ENCODE measurements at regions not wholly inside any gene's neighbourhood (a gene's known extent, or its start where the extent isn't known, plus 50 kb on each side); places are given as distances from the start of the nearest gene placed in this dataset.

DNA sequence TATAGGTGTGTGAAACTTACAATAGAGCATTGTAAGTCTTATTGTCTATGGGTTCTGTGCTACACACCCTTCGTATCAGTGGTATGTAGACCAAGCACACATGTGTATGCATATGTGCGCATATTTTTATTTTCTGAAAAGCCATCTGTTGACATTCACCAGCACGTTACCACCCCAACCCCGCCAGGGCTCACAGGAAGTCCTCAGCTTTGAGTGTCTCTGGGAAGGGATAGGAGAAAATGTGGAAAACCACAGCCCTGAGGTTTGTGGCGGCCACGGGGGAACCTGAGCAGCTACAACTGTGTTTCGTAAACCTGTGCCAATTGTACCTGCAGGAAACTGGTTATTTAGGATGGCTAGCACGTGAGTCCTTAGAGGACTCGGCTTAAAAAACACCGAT is 123.3 kb upstream of the PHACTR3 start:
- H3K36me3 ChIP-seq (replicated peaks), result no peaks in the 10 kb centered on the region
- in situ Hi-C loops (cut with HindIII; ENCODE audit: low pct_ligation_motif_present, low sequenced_read_pairs), result no loop called here
- no peak overlapping the region for H3K4me3 ChIP-seq (ENCODE audit: low read depth, low read length)
- no peak overlapping the region for H3K27ac ChIP-seq
- DNase-seq, result no peak
- H3K27me3 ChIP-seq (replicated peaks), result no peaks in the 10 kb centered on the region
- TF ChIP-seq, protein P1, sequence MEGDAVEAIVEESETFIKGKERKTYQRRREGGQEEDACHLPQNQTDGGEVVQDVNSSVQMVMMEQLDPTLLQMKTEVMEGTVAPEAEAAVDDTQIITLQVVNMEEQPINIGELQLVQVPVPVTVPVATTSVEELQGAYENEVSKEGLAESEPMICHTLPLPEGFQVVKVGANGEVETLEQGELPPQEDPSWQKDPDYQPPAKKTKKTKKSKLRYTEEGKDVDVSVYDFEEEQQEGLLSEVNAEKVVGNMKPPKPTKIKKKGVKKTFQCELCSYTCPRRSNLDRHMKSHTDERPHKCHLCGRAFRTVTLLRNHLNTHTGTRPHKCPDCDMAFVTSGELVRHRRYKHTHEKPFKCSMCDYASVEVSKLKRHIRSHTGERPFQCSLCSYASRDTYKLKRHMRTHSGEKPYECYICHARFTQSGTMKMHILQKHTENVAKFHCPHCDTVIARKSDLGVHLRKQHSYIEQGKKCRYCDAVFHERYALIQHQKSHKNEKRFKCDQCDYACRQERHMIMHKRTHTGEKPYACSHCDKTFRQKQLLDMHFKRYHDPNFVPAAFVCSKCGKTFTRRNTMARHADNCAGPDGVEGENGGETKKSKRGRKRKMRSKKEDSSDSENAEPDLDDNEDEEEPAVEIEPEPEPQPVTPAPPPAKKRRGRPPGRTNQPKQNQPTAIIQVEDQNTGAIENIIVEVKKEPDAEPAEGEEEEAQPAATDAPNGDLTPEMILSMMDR (IDR thresholded peaks at IDR 0.05; ENCODE audit: low read depth, low read length, missing control alignments), result no peak

- in situ Hi-C loops (cut with HindIII; ENCODE audit: low pct_ligation_motif_present, low sequenced_read_pairs), result no loop called here
- H3K27me3 ChIP-seq (replicated peaks), result no peaks in the 10 kb centered on the region
- no peak overlapping the region for H3K27ac ChIP-seq
- TF ChIP-seq, protein P1 (IDR thresholded peaks at IDR 0.05; ENCODE audit: low read depth, low read length, missing control alignments), result no peak
- no peak overlapping the region for H3K4me3 ChIP-seq (ENCODE audit: low read depth, low read length)
- H3K36me3 ChIP-seq (replicated peaks), result no peaks in the 10 kb centered on the region
- no peak for DNase-seq
Observed at GRCh38 chr20:59481477-59482018, 122.8 kb upstream of the PHACTR3 start.

- TF ChIP-seq, protein P1 (IDR thresholded peaks at IDR 0.05; ENCODE audit: low read depth, low read length, missing control alignments), result no peak
- Histone ChIP-seq H3K4me3 (ENCODE audit: low read depth, low read length) (no peak overlapping the region), H3K36me3 (replicated peaks) (no peaks in the 10 kb centered on the region), H3K27ac (no peak overlapping the region), H3K27me3 (replicated peaks) (no peaks in the 10 kb centered on the region)
- in situ Hi-C loops (cut with HindIII; ENCODE audit: low pct_ligation_motif_present, low sequenced_read_pairs), result no loop called here
- DNase-seq, result no peak
Observed at GRCh38 chr20:59482351-59483187, 121.8 kb upstream of the PHACTR3 start.

DNA sequence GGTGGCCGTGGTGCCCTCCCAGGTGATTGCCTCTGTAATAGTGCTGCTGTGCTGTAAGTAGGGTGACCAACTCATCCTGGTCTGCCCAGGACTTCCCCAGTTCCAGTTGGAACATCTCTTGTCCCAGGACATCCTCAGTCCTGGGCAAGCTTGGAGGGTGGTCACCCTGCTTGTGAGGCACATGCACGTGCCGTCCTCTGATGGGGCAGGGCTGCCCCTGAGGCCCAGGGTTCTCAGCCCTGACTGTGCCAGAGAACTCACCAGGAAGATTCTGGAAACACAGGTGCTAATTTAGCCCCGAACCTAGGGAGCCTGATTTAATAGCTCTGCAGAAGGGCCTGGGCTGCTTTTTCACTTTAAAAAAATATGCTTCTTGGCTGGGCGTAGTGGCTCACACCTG is 120.9 kb upstream of the PHACTR3 start:
- TF ChIP-seq, protein P1 (IDR thresholded peaks at IDR 0.05; ENCODE audit: low read depth, low read length, missing control alignments), result no peak
- no peaks in the 10 kb centered on the region for H3K36me3 ChIP-seq (replicated peaks)
- no peaks in the 10 kb centered on the region for H3K27me3 ChIP-seq (replicated peaks)
- no peak overlapping the region for H3K27ac ChIP-seq
- no peak overlapping the region for H3K4me3 ChIP-seq (ENCODE audit: low read depth, low read length)
- no peak for DNase-seq
- in situ Hi-C loops (cut with HindIII; ENCODE audit: low pct_ligation_motif_present, low sequenced_read_pairs), result no loop called here

DNA sequence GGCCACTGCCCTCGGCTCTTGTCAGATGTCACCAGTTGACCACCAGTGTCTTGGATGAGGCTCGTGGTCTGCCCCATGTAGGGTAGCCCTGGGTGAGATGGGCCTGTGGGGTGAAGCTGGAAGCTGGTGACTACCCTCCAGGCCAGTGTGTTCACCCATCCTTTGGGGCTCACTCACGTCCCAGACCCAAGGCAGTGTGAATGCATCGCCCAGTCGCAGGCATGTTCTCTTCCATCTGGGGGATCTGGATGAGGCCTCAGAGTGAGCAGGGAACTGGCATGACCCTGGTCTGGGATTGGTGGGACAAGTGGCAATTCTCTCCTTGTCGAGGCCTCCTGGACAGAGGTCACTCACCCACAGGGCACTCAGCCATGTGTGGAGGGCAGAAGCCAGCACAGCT is 120.1 kb upstream of the PHACTR3 start:
- Histone ChIP-seq H3K27me3 (replicated peaks) (no peaks in the 10 kb centered on the region), H3K4me3 (ENCODE audit: low read depth, low read length) (no peak overlapping the region), H3K27ac (no peak overlapping the region), H3K36me3 (replicated peaks) (no peaks in the 10 kb centered on the region)
- DNase-seq, result no peak
- in situ Hi-C loops (cut with HindIII; ENCODE audit: low pct_ligation_motif_present, low sequenced_read_pairs), result no loop called here
- TF ChIP-seq, protein P1 (IDR thresholded peaks at IDR 0.05; ENCODE audit: low read depth, low read length, missing control alignments), result no peak
